ENCODE measurements at regions not wholly inside any gene's neighbourhood (a gene's known extent, or its start where the extent isn't known, plus 50 kb on each side); places are given as distances from the start of the nearest gene placed in this dataset.

DNA sequence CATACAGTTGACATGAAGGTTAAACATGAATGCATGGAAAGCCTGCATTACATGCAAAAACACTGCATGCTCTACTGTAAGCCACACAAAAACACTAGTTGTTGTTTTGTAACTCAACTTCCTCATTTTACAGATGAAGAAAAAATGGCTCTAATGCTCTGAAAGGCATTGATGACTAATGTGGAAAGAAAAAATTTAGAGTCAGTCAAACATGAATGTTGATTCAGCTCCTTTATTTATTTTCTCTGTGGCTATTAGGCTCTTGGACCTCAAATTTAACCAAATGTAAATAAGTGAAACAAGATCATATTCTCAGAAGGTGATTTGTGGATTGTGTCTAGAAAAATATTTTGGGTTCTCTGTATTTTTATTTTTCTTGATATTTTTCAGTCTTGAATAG is 336.7 kb upstream of the ZNF717 start:
- Histone ChIP-seq H4K20me1 (replicated peaks; ENCODE audit: control insufficient read depth, insufficient read depth, low read length) (no peaks in the 10 kb centered on the region), H3K9ac (ENCODE audit: insufficient read depth in 1 of 2, low read depth in 2 of 2, low read length in 2 of 2) (no peak overlapping the region), H3K4me1 (replicated peaks in 1 of 2; ENCODE audit: control insufficient read depth in 2 of 2, insufficient read depth in 2 of 2, low read length in 2 of 2) (no peaks in the 10 kb centered on the region), H2AFZ (ENCODE audit: low read depth, low read length) (no peak overlapping the region), H3K9me3 (replicated peaks; ENCODE audit: control insufficient read depth, insufficient read depth, low read depth, low read length) (no peaks in the 10 kb centered on the region), H3K4me3 (no peak overlapping the region), H3K27me3 (ENCODE audit: control insufficient read depth in 2 of 2, insufficient read depth in 2 of 2, low read length in 2 of 2) (no peaks in the 10 kb centered on the region), H3K9me1 (ENCODE audit: control insufficient read depth, insufficient read depth, low read length) (no peaks in the 10 kb centered on the region), H3K4me2 (ENCODE audit: insufficient read depth, low read length) (no peak overlapping the region), H3K79me2 (ENCODE audit: control insufficient read depth, insufficient read depth, low read length) (no peaks in the 10 kb centered on the region), H3K27ac (ENCODE audit: extremely low read depth, low read depth, low read length) (no peak overlapping the region), H3K36me3 (ENCODE audit: control insufficient read depth, insufficient read depth, low read length) (no peaks in the 10 kb centered on the region)
- no peak for FAIRE-seq
- in situ Hi-C loops (cut with MboI) (no loop called here), intact Hi-C loops (cut with micrococcal nuclease) (no loop called here)
- BruUV-seq (replicated peaks) = no TSS peak
- ChIA-PET POLR2A (no interaction called here), CTCF (ENCODE audit: low intra/inter-chr PET ratio) (no interaction called here)
- DNase-seq (ENCODE audit: extremely low read depth in 1 of 4, low spot score in 3 of 4) = no peak
- TF ChIP-seq TAF7 (tag; IDR thresholded peaks at IDR 0.05) = no peak
- TF ChIP-seq ZBTB17 (CRISPR knock-in tag; IDR thresholded peaks at IDR 0.05) = no peak
- TF ChIP-seq ZNF699 (CRISPR knock-in tag; IDR thresholded peaks at IDR 0.05; ENCODE audit: insufficient replicate concordance) = no peak
- no peak for TF ChIP-seq BRD9 (IDR thresholded peaks at IDR 0.05; ENCODE audit: low read depth, partially characterized antibody)
- TF ChIP-seq, protein P1, sequence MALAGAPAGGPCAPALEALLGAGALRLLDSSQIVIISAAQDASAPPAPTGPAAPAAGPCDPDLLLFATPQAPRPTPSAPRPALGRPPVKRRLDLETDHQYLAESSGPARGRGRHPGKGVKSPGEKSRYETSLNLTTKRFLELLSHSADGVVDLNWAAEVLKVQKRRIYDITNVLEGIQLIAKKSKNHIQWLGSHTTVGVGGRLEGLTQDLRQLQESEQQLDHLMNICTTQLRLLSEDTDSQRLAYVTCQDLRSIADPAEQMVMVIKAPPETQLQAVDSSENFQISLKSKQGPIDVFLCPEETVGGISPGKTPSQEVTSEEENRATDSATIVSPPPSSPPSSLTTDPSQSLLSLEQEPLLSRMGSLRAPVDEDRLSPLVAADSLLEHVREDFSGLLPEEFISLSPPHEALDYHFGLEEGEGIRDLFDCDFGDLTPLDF (CRISPR knock-in tag; IDR thresholded peaks at IDR 0.05) = no peak
- TF ChIP-seq ZNF165 (CRISPR knock-in tag; IDR thresholded peaks at IDR 0.05; ENCODE audit: borderline replicate concordance) = no peak
- TF ChIP-seq FOS (IDR thresholded peaks at IDR 0.05; ENCODE audit: extremely low read depth, insufficient read length) = no peak
- TF ChIP-seq ZZZ3 (IDR thresholded peaks at IDR 0.05) = no peak
- no peak for ATAC-seq

All from K562 (cell line).